NCI-H1417 (cell line): ENCODE measurements at regions not wholly inside any gene's neighbourhood (a gene's known extent, or its start where the extent isn't known, plus 50 kb on each side); places are given as distances from the start of the nearest gene placed in this dataset.
A peak's percentile ranks its signal among the peaks of the same experiment; 100 is the strongest.

Source experiments
- DNase-seq, 3 experiments: peaks; one replicate each; lab custom pipeline; 2025; lab: John Stamatoyannopoulos, UW

DNA sequence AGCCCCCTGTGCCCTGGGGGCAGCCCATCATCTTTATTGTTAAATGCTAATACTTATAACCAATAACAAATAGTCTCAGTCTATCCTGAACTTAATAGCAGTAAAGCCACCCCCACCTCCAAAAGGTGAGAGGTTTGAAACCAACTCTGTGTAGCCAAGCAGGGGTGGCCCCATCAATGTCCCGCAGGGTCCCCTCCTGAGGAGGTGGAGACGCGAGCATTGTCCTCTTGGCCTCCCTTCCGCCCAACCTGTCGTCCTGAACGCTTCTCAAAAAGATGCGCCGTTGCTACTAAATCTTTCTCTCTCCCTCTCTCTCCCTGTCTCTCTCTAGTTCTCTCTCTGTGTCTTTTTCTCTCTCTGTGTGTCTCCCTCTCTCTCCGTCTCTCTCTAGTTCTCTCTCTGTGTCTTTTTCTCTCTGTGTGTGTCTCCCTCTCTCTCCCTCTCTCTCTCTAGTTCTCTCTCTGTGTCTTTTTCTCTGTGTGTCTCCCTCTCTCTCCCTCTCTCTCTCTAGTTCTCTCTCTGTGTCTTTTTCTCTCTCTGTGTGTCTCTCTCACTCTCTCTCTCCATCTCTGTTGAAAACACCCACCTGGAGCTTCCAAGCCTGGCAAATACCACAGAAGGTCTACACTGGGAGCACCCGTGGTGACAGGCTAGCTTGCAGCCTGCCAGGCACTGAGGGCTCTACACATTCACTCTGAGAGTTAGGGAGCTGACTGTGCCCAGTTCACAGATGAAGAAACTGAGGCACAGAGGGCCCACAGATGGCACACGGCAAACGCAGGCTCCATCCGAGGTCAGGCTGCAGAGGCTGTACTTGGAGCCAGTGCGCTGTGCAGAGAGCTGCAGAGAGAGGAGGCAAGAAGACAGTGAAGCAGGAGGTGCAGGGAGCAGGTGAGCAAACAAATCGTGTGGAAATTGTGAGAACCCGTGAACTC is 185.9 kb downstream of the C16orf95 start:
- DNase-seq: peak in 1 of 3 experiments; percentile 7

DNA sequence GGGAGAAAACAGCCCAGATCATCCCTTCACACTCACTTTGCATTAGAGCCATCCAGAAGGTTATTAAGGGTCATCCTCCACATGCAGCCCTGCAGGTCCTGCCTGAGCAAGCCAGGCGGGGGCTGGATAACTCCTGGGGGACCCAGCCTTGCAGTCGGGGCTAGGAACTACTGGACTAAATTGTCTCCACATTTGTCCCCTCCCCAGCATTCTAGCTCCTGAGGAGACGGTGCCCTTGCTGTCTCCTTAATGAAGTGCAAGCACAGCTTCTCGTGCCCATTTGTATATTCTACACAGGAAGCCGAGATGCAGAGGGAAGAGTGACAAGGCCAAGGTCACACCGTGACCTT is 185.2 kb downstream of the C16orf95 start:
- DNase-seq: no peak

DNA sequence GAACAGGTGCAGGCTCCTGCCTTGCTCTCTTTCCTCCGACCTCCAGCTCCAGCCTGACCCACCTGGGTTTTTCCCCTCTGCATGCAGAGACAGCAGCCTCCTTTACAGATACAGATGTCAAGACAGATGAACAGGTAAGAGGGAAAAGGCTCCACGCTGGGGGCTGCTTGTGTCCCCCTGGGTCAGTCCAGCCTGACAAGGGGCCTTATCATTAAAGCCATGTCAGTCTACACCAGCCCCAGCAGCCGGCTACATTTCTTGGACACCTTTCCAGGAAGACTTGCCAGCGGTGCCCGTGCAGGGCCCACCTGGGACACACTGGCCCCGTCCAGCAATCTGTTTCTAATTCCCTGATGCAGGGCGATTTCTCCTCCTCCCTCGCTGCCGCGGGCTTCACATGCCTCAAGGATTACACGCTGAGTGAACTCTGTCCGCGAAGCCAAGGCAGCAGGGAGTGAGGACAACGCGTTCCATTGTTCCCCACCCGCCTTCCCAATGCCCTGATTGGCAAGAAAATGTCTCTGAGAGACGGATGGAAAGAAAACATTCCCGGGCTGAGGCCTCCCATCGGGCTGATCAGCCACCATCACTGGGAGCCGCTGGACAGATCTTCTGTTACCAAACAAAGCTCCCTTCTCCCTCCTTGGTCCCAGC is 184.7 kb downstream of the C16orf95 start:
- DNase-seq: no peak

DNA sequence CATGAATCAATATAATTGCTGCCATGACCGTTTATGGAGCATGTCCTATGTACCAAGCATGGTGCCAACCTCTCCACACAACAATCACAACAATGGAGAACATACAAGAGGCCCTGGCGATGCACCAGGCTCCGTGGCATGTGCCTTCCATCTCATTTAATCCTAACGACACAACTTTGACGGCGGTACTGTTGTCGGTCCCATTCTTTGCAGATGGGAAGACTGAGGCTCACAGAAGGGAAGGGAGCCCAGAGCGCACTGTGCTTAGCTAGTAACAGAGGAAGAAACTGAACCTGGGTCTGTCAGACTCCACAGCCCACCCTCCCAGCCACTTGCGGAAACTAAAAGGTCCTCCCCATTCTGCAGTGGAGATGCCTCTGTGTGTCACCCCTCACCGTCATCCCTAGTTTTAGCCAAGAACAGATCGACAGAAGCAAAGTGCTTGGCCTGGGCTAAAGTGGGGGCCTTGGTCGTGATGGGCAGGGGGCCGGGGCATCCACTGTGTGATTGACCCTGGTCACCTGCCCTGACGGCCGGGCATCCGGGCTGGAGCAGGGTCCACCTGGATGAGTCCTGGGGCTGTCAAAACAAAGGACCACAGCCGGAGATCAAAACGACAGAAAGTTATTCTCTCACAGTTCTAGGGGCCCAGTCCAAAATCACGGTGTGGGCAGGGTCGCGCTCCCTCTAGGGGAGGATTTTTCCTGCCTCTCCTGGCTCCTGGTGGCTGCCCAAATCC is 183.9 kb downstream of the C16orf95 start:
- DNase-seq: no peak

DNA sequence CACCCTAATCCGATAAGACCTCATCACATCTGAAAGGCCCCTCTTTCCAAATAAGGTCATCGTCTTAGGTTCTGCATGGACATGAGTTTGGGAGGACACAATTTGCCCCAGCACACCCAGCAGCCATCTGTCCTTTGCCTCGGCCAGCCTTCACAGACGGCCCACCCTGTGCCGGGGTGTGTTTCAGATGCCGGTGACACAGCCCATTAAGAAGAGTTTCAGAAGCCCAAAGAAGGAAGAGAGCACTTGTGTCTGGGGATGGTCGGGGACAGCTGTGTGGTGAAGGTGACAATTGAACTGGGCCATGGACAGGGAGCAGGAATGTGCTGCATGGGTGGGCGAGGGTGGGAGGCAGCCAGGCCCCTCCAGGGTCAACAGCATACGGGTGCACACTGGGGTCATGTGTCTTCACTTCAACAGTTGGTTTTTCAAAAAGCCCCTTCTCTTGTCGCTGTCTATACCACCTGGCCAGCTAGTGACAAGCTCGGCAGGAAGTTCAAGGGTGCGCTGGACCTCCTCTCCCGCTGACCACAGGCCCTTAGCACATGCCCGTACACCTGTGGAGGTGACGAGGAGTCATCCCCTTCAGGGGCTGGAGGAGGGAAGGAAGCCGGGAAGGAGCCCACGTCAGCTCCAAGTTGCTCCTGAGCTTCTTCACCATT is 183.1 kb downstream of the C16orf95 start:
- no peak for DNase-seq

DNA sequence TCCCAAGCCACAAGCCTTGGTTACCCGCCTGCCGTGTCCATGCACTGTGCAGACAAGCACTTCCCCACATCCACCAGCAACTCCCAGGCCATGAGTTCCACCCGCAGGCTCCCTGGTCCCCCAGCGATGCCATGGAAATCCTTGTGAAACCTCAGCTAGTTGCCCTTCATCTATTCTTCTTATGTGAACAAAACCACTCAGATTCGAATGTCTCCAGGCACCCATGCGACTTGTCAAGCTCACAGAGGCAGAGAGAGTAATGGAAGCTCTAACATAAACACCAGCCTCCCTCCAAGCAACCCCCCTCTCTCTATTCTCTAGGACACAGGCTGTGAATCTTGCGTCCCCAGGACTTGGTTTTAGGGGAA is 182.6 kb downstream of the C16orf95 start:
- no peak for DNase-seq

DNA sequence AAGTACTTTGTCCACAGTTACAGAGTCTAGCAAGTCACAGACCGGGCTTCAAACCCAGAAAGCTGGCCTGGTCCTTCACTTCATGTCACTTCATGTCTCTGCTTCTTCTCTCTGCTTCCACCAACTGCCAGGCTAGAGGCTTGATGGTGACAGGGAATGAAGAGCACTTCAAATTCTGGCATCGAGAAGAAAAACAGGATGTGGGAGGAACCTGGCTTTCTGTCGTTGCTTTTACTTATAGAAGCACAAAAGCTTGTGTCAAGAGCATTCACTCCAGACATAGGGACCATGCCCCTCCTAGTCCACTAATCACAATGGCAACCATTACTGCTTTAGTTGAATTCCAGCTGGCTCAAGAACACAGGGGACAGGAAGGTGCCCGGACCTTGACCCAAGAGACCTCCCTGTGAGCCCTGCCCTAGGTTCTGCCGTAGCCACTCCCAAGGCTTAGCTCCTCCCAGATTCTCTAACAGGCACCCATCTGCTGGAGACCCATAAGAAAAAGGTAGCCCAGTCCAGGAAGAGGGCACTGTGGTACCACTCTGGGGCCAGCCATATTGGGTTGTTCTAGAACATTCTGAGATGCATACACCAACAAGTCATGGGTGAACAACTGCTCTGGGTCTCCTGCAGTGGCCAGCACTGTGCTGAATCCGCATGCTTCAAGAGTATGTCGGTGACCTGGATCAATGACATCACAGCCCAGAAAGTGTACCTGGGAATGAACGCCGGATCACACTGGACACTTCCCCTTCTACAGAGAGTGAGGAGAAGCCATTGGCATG is 181.8 kb downstream of the C16orf95 start:
- DNase-seq: peak in 1 of 3 experiments; percentile 2

DNA sequence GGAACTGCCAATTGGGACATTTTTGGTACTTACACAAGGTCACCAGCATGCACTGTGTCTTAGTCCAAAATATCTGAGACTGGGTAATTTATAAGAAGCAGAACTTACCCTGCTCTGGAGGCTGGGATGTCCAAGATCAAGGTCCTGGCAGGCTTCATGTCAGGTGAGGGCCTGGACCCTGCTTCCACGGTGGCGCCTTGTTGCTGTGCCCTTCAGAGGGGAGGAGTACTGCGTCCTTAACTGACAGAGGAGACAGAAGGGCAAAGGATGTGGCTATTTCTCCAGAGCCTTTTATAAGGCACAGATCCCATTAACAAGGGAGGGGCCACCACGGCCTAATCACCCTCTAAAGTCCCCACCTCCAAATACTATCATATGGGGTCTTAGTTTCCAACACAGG is 178.9 kb downstream of the C16orf95 start:
- DNase-seq: no peak

DNA sequence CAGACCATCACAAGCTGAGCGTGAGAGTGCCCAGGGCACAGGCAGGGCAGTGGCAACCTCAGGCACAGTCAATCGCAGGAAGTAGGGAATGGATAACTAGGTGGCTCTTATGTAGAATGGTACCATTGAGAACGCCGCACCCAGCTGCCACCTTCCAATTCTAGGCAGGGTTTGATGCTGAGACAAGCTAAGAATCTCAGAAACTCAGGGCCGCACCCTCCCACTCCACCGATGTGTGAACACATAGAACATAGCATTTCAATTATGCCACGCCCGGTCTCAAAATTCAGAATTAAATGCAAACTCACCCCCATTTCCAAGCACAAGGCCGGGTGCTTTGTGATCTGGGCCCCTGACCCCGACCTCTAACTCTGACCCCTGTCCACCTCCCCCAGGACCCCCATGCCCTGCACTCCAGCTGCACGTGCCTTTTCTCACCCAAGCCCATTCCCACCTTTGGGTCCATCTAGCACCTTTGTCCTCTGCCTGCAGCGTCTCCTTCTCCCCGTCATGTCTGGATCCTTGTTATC is 178.4 kb downstream of the C16orf95 start:
- no peak for DNase-seq

DNA sequence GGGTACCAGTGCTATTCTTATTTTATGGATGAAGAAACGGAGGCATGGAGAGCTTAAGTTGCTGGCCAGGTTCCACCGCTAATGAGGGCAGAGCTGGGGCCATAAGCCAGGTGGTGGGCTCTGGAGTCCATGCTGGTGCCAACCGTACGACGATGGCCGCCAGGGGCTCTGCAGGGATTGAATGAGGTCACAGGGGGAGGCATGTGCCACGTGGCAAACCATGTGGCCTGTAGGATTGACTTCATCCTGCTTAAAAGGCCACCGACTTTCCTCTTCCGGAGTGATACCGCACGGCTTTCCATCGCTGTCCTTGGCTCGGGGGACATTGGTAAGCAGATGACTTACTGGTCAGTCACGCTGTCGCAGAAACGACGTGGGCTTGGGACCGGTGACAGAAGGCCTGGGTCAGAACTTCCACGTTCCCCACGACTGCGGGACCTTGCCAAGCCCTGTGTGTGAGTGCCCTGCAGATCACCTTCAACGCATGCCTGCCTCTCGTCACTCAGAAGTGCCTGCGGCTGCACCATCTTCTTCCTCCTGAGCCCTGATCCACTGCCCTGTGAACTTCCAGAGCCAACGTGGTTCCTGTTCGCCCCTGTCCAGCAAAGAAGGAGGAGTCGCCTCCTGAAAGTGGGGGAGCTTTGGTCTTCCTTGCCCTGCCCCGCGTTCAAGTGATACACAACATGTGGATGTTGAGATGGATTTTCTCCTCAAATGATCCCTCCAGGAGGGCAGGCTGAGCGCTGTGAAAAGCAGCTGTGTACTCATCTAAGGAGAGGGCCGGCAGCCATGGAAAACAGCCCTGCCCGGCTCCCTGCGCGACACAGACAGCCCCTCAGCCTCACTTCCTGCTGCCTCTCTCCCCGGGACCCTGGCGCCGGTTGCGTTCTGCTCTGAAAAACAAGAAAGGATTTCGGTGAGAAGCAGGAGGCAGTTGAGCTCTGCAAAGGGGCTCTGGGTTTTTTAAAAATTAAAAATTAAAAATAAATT is 176.7 kb downstream of the C16orf95 start:
- DNase-seq: peak in 1 of 3 experiments; percentile 16

DNA sequence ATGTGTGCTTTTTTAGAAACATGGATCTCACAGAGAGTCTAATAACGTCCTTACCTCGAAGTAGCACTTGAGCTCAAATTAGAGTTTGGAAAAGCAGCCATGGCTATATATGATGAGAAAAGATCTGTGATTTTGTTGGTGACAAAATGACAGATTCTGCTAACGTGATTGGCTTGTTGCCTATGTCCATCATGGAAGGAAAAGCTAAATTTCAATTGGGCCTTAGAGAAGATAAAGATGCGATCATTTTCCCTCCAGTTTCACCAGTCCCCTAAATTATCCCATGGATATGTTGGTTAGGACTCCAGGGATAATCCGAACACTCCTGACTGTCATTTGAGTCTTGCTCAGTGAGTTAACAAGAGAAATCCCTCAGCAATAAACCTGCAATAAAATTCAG is 175.8 kb downstream of the C16orf95 start:
- DNase-seq: peak in 1 of 3 experiments; percentile 16

DNA sequence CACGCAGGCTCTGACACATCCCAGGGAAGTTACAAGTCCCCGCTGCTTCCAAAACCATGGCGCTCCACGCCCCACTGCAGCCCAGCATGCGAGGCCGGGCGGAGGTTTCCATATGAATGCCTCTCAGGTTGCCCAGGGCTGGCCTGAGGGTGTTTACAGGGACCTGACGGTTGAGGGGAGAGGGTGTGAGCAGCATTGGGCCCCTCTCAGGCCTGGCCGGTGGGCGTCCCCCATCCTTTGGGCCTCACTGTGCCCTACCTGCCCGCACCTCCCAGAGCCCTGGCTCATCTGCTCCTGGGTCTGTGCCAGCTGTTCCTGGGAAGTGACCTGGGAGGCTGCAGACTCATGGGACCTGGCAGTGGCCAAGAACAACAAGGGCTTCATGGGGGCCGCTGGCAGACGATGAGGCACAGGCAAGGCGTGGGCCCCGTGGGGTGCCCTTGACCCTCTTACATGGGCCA is 173.5 kb downstream of the C16orf95 start:
- no peak for DNase-seq

DNA sequence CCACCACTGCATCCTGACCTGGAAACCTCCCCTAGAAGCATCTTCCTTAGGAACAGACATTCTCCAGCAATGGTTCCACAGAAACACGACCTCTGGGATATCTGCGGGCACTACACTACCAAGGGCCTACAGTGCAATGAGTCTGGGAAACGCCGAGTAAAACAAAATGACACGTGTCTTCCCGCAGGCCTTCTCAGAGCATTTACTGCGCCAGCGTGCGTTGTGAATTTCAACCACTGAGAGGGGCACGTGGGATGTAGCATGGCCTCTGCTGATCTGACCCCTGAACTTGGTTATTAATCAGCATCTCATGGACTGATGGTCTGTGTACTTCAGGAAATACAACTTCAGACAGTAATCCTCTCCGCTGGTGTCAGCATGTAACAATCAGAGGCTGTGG is 173.0 kb downstream of the C16orf95 start:
- no peak for DNase-seq

DNA sequence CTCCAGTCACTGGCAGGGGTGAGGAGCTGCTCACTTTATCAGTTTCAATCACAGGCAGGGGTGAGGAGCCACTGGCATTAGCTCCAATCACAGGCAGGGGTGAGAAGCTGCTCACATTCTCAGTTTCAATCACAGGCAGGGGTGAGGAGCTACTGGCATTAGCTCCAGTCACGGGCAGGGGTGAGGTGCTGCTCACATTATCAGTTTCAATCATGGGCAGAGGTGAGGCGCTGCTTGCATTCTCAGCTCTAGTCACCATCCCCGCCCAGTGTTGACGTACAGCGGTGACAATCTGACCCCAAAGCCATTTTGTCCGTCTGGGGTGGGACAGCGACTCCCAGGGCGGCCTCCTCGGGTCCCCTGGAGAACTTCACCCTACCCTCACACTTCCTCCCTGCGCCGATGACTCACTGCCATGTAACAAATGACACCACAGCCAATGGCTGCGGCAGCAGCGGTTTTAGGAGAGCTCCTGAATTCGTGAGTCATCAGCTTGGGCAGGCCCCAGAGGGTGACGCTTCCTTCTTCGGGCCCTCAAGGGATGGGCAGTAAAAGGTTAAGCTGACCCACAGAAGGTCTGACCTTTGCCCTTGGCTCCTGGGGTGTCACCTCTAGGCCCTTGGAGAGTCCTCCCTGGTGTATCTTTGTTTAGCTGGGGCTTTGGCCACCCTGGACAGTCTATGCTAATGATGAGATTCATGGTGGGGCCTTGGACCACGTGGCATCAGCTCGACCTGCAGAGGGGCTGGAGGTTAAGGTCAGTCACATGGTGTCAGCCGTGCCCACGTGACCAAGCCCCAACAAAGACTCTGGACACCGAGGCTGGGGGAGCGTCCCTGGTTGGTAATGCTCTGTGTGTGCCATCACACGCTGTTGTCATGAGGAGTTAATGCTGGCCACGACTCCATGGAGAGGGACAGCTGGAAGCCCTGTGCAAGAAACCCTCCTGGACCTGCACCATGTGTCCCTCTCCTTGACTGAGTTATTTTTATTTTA is 171.7 kb downstream of the C16orf95 start:
- DNase-seq: no peak

DNA sequence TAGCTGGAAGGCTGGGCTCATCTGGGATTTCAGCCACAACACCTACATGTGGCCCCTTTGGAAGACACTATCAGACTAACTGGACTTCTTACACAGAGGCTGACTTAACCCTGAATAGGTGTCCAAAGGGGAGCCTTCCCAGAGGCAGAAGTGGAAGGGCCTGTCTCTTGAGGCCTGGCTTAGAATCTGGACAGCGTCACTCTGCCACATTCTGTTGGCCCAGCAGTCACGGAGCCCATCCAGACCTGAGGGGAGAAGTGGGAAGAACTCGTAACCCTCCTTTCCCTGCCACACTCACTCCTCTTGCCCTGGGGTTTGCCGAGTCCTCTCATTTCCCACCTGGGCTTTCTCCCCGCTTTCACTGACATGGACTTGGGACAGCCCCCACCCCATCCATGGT is 170.5 kb downstream of the C16orf95 start:
- DNase-seq: no peak

DNA sequence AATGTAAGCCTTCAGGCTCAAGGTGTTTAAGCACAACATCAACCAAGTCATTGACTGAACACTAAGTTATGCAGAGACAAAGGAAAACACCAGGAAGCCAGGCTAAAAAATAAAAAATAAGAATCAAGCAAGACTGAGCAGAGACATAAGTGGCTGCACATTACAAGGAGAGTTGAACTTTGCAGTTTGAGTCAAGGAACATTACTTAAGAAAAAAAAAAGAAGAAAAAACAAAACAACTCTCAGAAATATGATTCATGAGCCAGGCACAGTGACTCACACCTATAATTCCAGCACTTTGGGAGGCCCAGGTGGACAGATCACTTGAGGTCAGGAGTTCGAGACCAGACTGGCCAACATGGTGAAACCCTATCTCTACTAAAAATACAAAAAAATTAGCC is 168.1 kb downstream of the C16orf95 start:
- DNase-seq: no peak

DNA sequence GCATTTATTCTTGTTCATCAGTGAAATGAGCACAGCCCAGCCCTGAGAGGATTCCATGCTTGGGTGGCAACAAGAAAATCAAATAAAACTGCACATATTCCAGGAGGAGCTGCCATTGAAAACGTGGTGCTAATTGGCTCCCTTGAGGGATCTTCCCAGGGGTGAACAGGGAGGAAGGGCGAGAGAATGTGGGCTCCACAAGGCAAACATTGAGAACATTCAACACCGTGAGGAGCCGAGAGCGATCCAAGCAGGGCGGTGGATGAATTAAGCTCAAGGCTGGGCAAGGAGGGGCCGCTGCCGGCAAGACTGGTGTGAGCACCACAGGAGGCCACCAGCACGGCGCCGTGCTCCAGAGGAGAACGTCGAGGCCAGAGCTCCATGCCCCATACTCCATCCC is 166.9 kb downstream of the C16orf95 start:
- DNase-seq: peak in 1 of 3 experiments; percentile 2

DNA sequence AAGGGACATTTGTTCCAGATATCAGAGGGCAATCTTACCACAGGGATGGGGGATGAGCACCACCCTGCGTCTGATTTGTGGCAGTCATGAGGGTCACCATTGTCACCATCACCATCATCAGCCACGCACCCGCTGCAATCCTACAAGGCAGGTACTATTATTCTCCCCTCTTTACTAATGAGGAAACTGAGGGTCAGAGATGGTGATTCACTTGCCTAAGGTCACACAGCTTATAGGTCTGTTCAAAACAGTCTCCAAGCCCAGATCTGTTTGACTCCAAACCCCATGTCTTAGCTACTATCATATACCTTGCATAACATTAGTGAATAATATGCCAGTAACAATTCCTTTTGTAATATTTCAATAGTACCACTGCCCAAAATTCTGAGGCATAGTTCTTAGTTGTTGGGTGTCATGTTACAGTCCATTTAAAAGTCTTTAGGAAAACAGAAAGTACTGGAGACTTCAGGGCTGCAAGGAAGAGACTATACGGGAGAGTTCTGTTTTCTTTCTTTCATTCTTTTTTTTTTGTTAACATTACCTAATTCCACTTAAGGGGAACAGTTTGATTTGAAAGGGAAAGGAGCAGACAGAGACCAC is 166.4 kb downstream of the C16orf95 start:
- DNase-seq: no peak
